CMK (cell line): ENCODE measurements at regions not wholly inside any gene's neighbourhood (a gene's known extent, or its start where the extent isn't known, plus 50 kb on each side); places are given as distances from the start of the nearest gene placed in this dataset.

Source experiments
- DNase-seq: peaks from one replicate; pipeline ENCODE4 v3.0.0-alpha.2; 2010; ENCODE audit warnings: low read depth

- no peak for DNase-seq
These were observed 1180.7 kb upstream of the SLC10A2 start for GRCh38 chr13:104246955-104247354.

GRCh38 chr13:104206450-104207044 is 1140.3 kb upstream of the SLC10A2 start:
- DNase-seq: no peak

- DNase-seq: no peak
These were observed 1138.0 kb upstream of the SLC10A2 start for GRCh38 chr13:104204177-104204576.

GRCh38 chr13:104198801-104199200 is 1132.6 kb upstream of the SLC10A2 start:
- no peak for DNase-seq

GRCh38 chr13:104196611-104197010 is 1130.4 kb upstream of the SLC10A2 start:
- no peak for DNase-seq

- no peak for DNase-seq
These were observed 1115.5 kb upstream of the SLC10A2 start for GRCh38 chr13:104181526-104182231.

- no peak for DNase-seq
These were observed 1104.9 kb upstream of the SLC10A2 start for GRCh38 chr13:104170980-104171555.

- DNase-seq: no peak
These were observed 1097.8 kb upstream of the SLC10A2 start for GRCh38 chr13:104163866-104164630.

GRCh38 chr13:104160536-104160935 is 1094.3 kb upstream of the SLC10A2 start:
- no peak for DNase-seq

GRCh38 chr13:104143760-104144416 is 1077.7 kb upstream of the SLC10A2 start:
- DNase-seq: no peak

GRCh38 chr13:104140552-104140951 is 1074.3 kb upstream of the SLC10A2 start:
- no peak for DNase-seq

- no peak for DNase-seq
These were observed 1071.2 kb upstream of the SLC10A2 start for GRCh38 chr13:104137416-104137815.

- DNase-seq: no peak
These were observed 1066.6 kb upstream of the SLC10A2 start for GRCh38 chr13:104132849-104133248.

GRCh38 chr13:104114101-104114500 is 1047.9 kb upstream of the SLC10A2 start:
- DNase-seq: no peak

- no peak for DNase-seq
These were observed 1044.8 kb upstream of the SLC10A2 start for GRCh38 chr13:104111031-104111430.

GRCh38 chr13:104106705-104107393 is 1040.6 kb upstream of the SLC10A2 start:
- DNase-seq: no peak

- no peak for DNase-seq
These were observed 1039.5 kb upstream of the SLC10A2 start for GRCh38 chr13:104105418-104106355.

GRCh38 chr13:104099750-104100149 is 1033.5 kb upstream of the SLC10A2 start:
- no peak for DNase-seq

- DNase-seq: no peak
These were observed 1032.2 kb upstream of the SLC10A2 start for GRCh38 chr13:104098421-104098820.

GRCh38 chr13:104086759-104087158 is 1020.5 kb upstream of the SLC10A2 start:
- no peak for DNase-seq
